ENCODE measurements at regions not wholly inside any gene's neighbourhood (a gene's known extent, or its start where the extent isn't known, plus 50 kb on each side); places are given as distances from the start of the nearest gene placed in this dataset.

- peaks cover 31% of the 10 kb centered on the region for H3K9me3 Mint-ChIP-seq
- H3K4me3 Mint-ChIP-seq = no peak overlapping the region
- H3K36me3 Mint-ChIP-seq (ENCODE audit: low read depth) = no peaks in the 10 kb centered on the region
- H3K4me1 Mint-ChIP-seq (ENCODE audit: low read depth) = no peaks in the 10 kb centered on the region
- no peak for TF ChIP-seq CTCF (IDR thresholded peaks at IDR 0.05)
- H3K27me3 Mint-ChIP-seq (ENCODE audit: insufficient read depth) = no peaks in the 10 kb centered on the region; the same call in 1 of the 2 replicates
- no peak overlapping the region for H3K27ac Mint-ChIP-seq
- DNase-seq = no peak
Measured at GRCh38 chr2:208570851-208571763, 164.5 kb downstream of the PTH2R start.

- H3K27me3 Mint-ChIP-seq (ENCODE audit: insufficient read depth) = no peaks in the 10 kb centered on the region; the same call in 1 of the 2 replicates
- no peak for DNase-seq
- TF ChIP-seq CTCF (IDR thresholded peaks at IDR 0.05) = no peak
- H3K36me3 Mint-ChIP-seq (ENCODE audit: low read depth) = no peaks in the 10 kb centered on the region
- H3K27ac Mint-ChIP-seq = no peak overlapping the region
- peaks cover 36% of the 10 kb centered on the region for H3K9me3 Mint-ChIP-seq
- H3K4me3 Mint-ChIP-seq = no peak overlapping the region
- H3K4me1 Mint-ChIP-seq (ENCODE audit: low read depth) = no peaks in the 10 kb centered on the region
Measured at GRCh38 chr2:208571764-208572131, 165.2 kb downstream of the PTH2R start.

GRCh38 chr2:208573569-208573968 is 167.0 kb downstream of the PTH2R start:
- no peak for DNase-seq
- Mint-ChIP-seq H3K9me3 (peaks cover 51% of the 10 kb centered on the region), H3K4me3 (no peak overlapping the region), H3K4me1 (ENCODE audit: low read depth) (no peaks in the 10 kb centered on the region), H3K27me3 (ENCODE audit: insufficient read depth) (no peaks in the 10 kb centered on the region; the same call in 1 of the 2 replicates), H3K36me3 (ENCODE audit: low read depth) (no peaks in the 10 kb centered on the region), H3K27ac (no peak overlapping the region)
- TF ChIP-seq CTCF (IDR thresholded peaks at IDR 0.05) = no peak

- no peak overlapping the region for H3K4me3 Mint-ChIP-seq
- H3K27ac Mint-ChIP-seq = no peak overlapping the region
- DNase-seq = no peak
- H3K9me3 Mint-ChIP-seq = peaks cover 51% of the 10 kb centered on the region
- H3K36me3 Mint-ChIP-seq (ENCODE audit: low read depth) = no peaks in the 10 kb centered on the region; the same call in 1 of the 2 replicates
- TF ChIP-seq CTCF (IDR thresholded peaks at IDR 0.05) = no peak
- no peaks in the 10 kb centered on the region for H3K4me1 Mint-ChIP-seq (ENCODE audit: low read depth)
- H3K27me3 Mint-ChIP-seq (ENCODE audit: insufficient read depth) = no peaks in the 10 kb centered on the region
Measured at GRCh38 chr2:208579678-208580077, 173.1 kb downstream of the PTH2R start.

GRCh38 chr2:208584378-208584985 is 177.9 kb downstream of the PTH2R start:
- Mint-ChIP-seq H3K4me3 (no peak overlapping the region), H3K27me3 (ENCODE audit: insufficient read depth) (no peaks in the 10 kb centered on the region), H3K9me3 (peaks cover 15% of the 10 kb centered on the region), H3K27ac (no peak overlapping the region), H3K36me3 (ENCODE audit: low read depth) (no peaks in the 10 kb centered on the region; the same call in 1 of the 2 replicates), H3K4me1 (ENCODE audit: low read depth) (no peaks in the 10 kb centered on the region)
- no peak for TF ChIP-seq CTCF (IDR thresholded peaks at IDR 0.05)
- no peak for DNase-seq
